Calu3 (cell line): ENCODE measurements at regions not wholly inside any gene's neighbourhood (a gene's known extent, or its start where the extent isn't known, plus 50 kb on each side); places are given as distances from the start of the nearest gene placed in this dataset.

ENCODE experiments used
- BruUV-seq: library from RNA; stranded (reverse); fragments of 400-500 nt; replicated peaks from 2 replicates; lab custom pipeline; 2021; lab: Mats Ljungman, UMichigan
- CTCF ChIA-PET: fragments of 300-600 bp; sonication (Branson Sonifier 250); formaldehyde crosslinking; loops from one replicate; lab custom pipeline; 2022; ENCODE audit warnings: antibody characterized with exemption; lab: Charles Lee
- DNase-seq: peaks from one replicate; pipeline ENCODE4 v3.0.0; 2022
- H3K27ac Mint-ChIP-seq: one replicate; pipeline ENCODE4 v1.8.0; 2022; ENCODE audit warnings: mixed read lengths; ENCODE audit not compliant: unreplicated experiment
- H3K27me3 Mint-ChIP-seq: one replicate; pipeline ENCODE4 v1.8.0; 2022; ENCODE audit warnings: mixed read lengths; ENCODE audit not compliant: unreplicated experiment
- H3K36me3 Mint-ChIP-seq: one replicate; pipeline ENCODE4 v1.8.0; 2022; ENCODE audit warnings: mild to moderate bottlenecking, moderate library complexity, mixed read lengths; ENCODE audit not compliant: insufficient read depth, unreplicated experiment
- H3K4me1 Mint-ChIP-seq: one replicate; pipeline ENCODE4 v1.8.0; 2022; ENCODE audit warnings: mild to moderate bottlenecking, low read depth, mixed read lengths; ENCODE audit not compliant: unreplicated experiment
- H3K4me3 Mint-ChIP-seq: one replicate; pipeline ENCODE4 v1.8.0; 2022; ENCODE audit warnings: mild to moderate bottlenecking, low read depth, moderate library complexity, mixed read lengths; ENCODE audit not compliant: unreplicated experiment
- H3K9me3 Mint-ChIP-seq: one replicate; pipeline ENCODE4 v1.8.0; 2022; ENCODE audit warnings: low read depth, mixed read lengths; ENCODE audit not compliant: unreplicated experiment
- CTCF ChIP-seq: fragments of 200-600 bp; IDR thresholded peaks from one replicate; pipeline ENCODE4 v1.8.0; 2022; ENCODE audit warnings: antibody characterized with exemption; ENCODE audit not compliant: unreplicated experiment
- intact Hi-C: fragments of 100-400 bp; cut with micrococcal nuclease; formaldehyde crosslinking; loops from one replicate; pipeline ENCODE4 v1.10.0; 2022; ENCODE audit not compliant: unreplicated experiment

DNA sequence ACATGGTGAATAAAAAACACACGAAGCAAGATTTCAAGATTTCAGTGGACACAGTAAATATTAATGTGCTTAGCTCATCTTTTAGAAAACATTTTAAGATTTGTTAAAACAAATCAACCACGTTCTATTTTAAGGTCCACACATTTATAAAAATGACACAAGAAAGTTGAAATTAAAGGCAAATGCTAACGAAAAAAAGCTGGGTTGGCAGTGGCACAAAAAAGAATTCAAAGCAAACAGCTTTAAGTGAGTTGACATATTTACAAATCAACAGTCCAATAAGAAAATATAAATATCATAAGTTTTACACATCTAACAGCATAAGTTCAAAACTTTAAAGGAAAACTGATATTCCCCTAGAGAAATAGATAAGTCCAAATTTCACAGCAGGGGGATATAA lies 430.4 kb upstream of the CCDC54 start:
- TF ChIP-seq CTCF, result no peak
- Mint-ChIP-seq H3K36me3 (no peaks in the 10 kb centered on the region), H3K4me3 (no peak overlapping the region), H3K27me3 (no peaks in the 10 kb centered on the region), H3K27ac (no peak overlapping the region), H3K9me3 (peaks cover 4% of the 10 kb centered on the region), H3K4me1 (no peaks in the 10 kb centered on the region)
- intact Hi-C loops, result no loop called here
- CTCF ChIA-PET, result no interaction called here
- no TSS peak for BruUV-seq
- DNase-seq, result no peak

DNA sequence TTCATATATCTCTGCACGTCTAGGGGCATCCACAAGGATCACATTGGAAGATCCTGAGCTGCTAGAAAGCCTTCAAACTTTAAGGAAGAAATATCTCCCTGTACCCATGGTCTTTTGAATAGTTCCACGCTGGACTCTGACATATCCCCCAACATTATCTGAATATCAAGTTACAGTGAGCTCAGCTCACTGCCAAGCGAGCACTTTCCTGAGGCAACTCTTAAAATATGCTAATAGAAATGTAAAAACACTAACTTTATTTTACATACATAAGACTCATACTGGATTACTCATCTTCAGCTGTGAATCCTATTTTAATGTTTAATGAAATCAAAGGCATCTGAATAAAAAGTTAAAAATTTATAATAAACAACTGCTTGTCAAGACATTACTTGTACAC lies 420.2 kb upstream of the CCDC54 start:
- Mint-ChIP-seq H3K27ac (no peak overlapping the region), H3K27me3 (no peaks in the 10 kb centered on the region), H3K9me3 (peaks cover 3% of the 10 kb centered on the region), H3K36me3 (no peaks in the 10 kb centered on the region), H3K4me3 (no peak overlapping the region), H3K4me1 (no peaks in the 10 kb centered on the region)
- intact Hi-C loops, result no loop called here
- no peak for TF ChIP-seq CTCF
- no TSS peak for BruUV-seq
- DNase-seq, result no peak
- CTCF ChIA-PET, result no interaction called here

GRCh38 chr3:106962993-106963392 lies 414.2 kb upstream of the CCDC54 start:
- peak overlapping the region; percentile 13 for H3K27ac Mint-ChIP-seq
- no peaks in the 10 kb centered on the region for H3K36me3 Mint-ChIP-seq
- H3K4me3 Mint-ChIP-seq, result no peak overlapping the region
- H3K9me3 Mint-ChIP-seq, result no peaks in the 10 kb centered on the region
- peaks cover 13% of the 10 kb centered on the region for H3K4me1 Mint-ChIP-seq
- TF ChIP-seq CTCF, result no peak
- H3K27me3 Mint-ChIP-seq, result no peaks in the 10 kb centered on the region
- CTCF ChIA-PET, result no interaction called here
- no peak for DNase-seq
- BruUV-seq, result no TSS peak
- intact Hi-C loops, result loop anchor here (10.0 kb wide), 1 partner anchor 62 kb away; no protein-coding TSS in a partner anchor

DNA sequence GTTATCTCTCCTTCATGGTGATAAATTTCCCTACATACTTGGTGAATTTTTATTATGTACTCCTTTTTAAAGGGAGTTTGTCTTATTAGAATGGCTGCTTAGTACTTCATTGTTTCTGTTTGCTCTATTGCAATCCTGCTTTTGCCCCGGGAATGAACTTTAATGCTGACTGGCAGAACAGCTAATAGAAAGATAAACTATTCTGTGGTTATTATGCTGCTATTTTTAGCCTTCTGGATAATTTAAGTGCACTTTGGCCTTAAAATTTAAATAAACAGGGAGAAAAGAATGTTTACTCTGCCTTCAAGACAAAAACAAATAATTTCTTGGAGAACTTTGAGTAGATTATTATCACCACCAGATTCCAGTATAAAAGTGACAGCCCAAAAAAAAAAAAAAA lies 413.8 kb upstream of the CCDC54 start:
- TF ChIP-seq CTCF, result no peak
- Mint-ChIP-seq H3K4me1 (peaks cover 13% of the 10 kb centered on the region), H3K27me3 (no peaks in the 10 kb centered on the region), H3K4me3 (no peak overlapping the region), H3K27ac (peak overlapping the region; percentile 13), H3K36me3 (no peaks in the 10 kb centered on the region), H3K9me3 (no peaks in the 10 kb centered on the region)
- DNase-seq, result peak; percentile 7
- BruUV-seq, result no TSS peak
- intact Hi-C loops, result loop anchor here (10.0 kb wide), 1 partner anchor 61 kb away; no protein-coding TSS in a partner anchor
- CTCF ChIA-PET, result no interaction called here
